ENCODE measurements at regions not wholly inside any gene's neighbourhood (a gene's known extent, or its start where the extent isn't known, plus 50 kb on each side); places are given as distances from the start of the nearest gene placed in this dataset.

GRCh38 chr4:181301735-181302710 lies 941.2 kb upstream of the TENM3 start:
- TF ChIP-seq POLR2AphosphoS5 (IDR thresholded peaks at IDR 0.05; ENCODE audit: borderline replicate concordance, low read depth, low read length) (no peak), EZH2 (IDR thresholded peaks at IDR 0.05) (no peak), FOXP2 (optimal IDR thresholded peaks at IDR 0.05; ENCODE audit: control extremely low read depth, extremely low read length, insufficient read depth) (no peak)
